ENCODE measurements at regions not wholly inside any gene's neighbourhood (a gene's known extent, or its start where the extent isn't known, plus 50 kb on each side); places are given as distances from the start of the nearest gene placed in this dataset.

GRCh38 chr2:6653281-6653750 is 212.4 kb downstream of the CMPK2 start:
- no peak for TF ChIP-seq POLR2A (IDR thresholded peaks at IDR 0.05)
- TF ChIP-seq, protein P1, sequence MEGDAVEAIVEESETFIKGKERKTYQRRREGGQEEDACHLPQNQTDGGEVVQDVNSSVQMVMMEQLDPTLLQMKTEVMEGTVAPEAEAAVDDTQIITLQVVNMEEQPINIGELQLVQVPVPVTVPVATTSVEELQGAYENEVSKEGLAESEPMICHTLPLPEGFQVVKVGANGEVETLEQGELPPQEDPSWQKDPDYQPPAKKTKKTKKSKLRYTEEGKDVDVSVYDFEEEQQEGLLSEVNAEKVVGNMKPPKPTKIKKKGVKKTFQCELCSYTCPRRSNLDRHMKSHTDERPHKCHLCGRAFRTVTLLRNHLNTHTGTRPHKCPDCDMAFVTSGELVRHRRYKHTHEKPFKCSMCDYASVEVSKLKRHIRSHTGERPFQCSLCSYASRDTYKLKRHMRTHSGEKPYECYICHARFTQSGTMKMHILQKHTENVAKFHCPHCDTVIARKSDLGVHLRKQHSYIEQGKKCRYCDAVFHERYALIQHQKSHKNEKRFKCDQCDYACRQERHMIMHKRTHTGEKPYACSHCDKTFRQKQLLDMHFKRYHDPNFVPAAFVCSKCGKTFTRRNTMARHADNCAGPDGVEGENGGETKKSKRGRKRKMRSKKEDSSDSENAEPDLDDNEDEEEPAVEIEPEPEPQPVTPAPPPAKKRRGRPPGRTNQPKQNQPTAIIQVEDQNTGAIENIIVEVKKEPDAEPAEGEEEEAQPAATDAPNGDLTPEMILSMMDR (IDR thresholded peaks at IDR 0.05 in 4 of 5, conservative IDR thresholded peaks at IDR 0.05 in 1 of 5), result no peak
- Histone ChIP-seq H3K36me3 (no peaks in the 10 kb centered on the region), H3K4me1 (peaks cover 10 to 13% of the 10 kb centered on the region in 2 donors), H3K9me3 (no peaks in the 10 kb centered on the region), H3K27ac (no peak overlapping the region), H3K27me3 (no peaks in the 10 kb centered on the region), H3K4me3 (no peak overlapping the region)
- ATAC-seq, result peak in 1 of 2 donors; percentile 43
- DNase-seq, result no peak
- intact Hi-C loops (cut with DNase I; ENCODE audit: low total_unique reads) (no loop called here), in situ Hi-C loops (cut with MboI; ENCODE audit: low sequenced_read_pairs in 4 of 4) (no loop called here)

DNA sequence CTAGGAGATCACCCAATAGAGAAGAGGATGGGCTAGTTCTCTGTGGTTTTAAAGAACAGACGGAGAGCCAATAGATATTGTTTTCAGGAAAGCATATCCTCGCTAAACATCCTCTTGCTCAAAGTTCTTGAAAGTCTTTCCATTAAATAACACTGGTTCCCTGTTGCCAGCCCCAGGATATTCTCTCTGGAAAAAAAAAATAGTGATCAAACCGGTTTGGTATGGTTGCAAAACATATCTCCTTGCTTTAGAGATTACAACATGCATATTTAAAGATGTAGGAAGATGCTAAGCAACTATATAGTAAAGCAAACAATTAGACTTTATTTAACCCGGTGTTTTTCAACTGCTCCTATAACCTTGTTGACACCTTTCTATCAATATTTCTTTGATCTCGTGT is 211.4 kb downstream of the CMPK2 start:
- no peaks in the 10 kb centered on the region for H3K36me3 ChIP-seq
- no peak overlapping the region for H3K27ac ChIP-seq
- intact Hi-C loops (cut with DNase I; ENCODE audit: low total_unique reads) (no loop called here), in situ Hi-C loops (cut with MboI; ENCODE audit: low sequenced_read_pairs in 4 of 4) (no loop called here)
- no peaks in the 10 kb centered on the region for H3K27me3 ChIP-seq
- DNase-seq, result no peak
- H3K4me3 ChIP-seq, result no peak overlapping the region
- H3K4me1 ChIP-seq, result peaks cover 10 to 13% of the 10 kb centered on the region in 2 donors
- no peak for TF ChIP-seq POLR2A (IDR thresholded peaks at IDR 0.05)
- no peak for ATAC-seq
- H3K9me3 ChIP-seq, result no peaks in the 10 kb centered on the region

DNA sequence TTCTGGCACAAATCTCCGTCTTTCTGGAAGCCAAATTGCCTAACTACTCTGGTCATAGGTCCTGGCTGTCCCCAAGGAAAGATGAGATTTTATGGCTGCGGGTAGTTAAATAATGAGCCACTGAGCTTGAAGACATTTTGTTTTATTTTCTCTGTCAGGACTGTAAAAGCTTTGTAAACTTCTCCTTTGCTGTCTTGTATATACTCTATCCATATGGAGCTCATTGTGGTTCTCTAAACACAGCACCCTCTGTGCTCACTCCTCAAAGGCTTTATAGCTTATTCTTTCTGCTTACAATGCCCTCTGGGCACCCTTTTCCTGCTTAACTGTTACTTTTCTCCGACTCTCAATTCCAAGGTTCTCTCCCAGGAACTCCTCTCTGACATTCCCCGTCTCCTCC is 209.1 kb downstream of the CMPK2 start:
- Histone ChIP-seq H3K36me3 (no peaks in the 10 kb centered on the region), H3K27ac (no peak overlapping the region), H3K4me1 (peaks cover 10 to 13% of the 10 kb centered on the region in 2 donors), H3K27me3 (no peaks in the 10 kb centered on the region), H3K9me3 (no peaks in the 10 kb centered on the region), H3K4me3 (no peak overlapping the region)
- in situ Hi-C loops (cut with MboI; ENCODE audit: low sequenced_read_pairs in 4 of 4) (no loop called here), intact Hi-C loops (cut with DNase I; ENCODE audit: low total_unique reads) (no loop called here)
- ATAC-seq (no peak), DNase-seq (no peak)
- no peak for TF ChIP-seq POLR2A (IDR thresholded peaks at IDR 0.05)
- TF ChIP-seq, protein P1 (IDR thresholded peaks at IDR 0.05 in 4 of 5, conservative IDR thresholded peaks at IDR 0.05 in 1 of 5), result no peak

- ATAC-seq, result no peak
- Histone ChIP-seq H3K27ac (no peak overlapping the region), H3K4me3 (no peak overlapping the region), H3K27me3 (no peaks in the 10 kb centered on the region), H3K36me3 (no peaks in the 10 kb centered on the region), H3K4me1 (peaks cover 10 to 13% of the 10 kb centered on the region in 2 donors), H3K9me3 (no peaks in the 10 kb centered on the region)
- intact Hi-C loops (cut with DNase I; ENCODE audit: low total_unique reads), result no loop called here
- in situ Hi-C loops (cut with MboI; ENCODE audit: low sequenced_read_pairs in 4 of 4), result no loop called here
- TF ChIP-seq, protein P1 (IDR thresholded peaks at IDR 0.05 in 4 of 5, conservative IDR thresholded peaks at IDR 0.05 in 1 of 5), result no peak
- TF ChIP-seq POLR2A (IDR thresholded peaks at IDR 0.05), result no peak
- no peak for DNase-seq
Observed at GRCh38 chr2:6657136-6657535, 208.6 kb downstream of the CMPK2 start.

DNA sequence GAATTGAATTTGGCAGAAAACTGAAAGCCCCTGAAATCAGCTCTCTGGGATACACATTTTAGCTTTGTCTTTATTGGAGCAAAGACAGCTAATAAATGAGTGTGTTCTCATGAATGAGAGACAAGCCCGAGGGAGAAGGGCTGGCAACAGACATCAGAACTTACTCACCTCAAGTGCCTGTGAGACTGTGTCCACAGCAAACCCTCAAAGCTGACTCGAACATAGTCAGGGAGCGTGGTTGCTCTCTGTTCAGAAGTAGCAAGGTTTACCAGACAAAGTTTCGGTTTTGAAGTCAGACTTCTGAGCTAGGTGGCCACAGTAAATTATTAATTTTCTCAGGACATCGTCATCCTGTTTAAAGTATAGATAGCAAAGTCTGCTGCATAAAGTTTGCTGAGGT is 207.9 kb downstream of the CMPK2 start:
- no peaks in the 10 kb centered on the region for H3K9me3 ChIP-seq
- TF ChIP-seq, protein P1 (IDR thresholded peaks at IDR 0.05 in 4 of 5, conservative IDR thresholded peaks at IDR 0.05 in 1 of 5), result no peak
- no peak for TF ChIP-seq POLR2A (IDR thresholded peaks at IDR 0.05)
- intact Hi-C loops (cut with DNase I; ENCODE audit: low total_unique reads) (no loop called here), in situ Hi-C loops (cut with MboI; ENCODE audit: low sequenced_read_pairs in 4 of 4) (no loop called here)
- no peak overlapping the region for H3K27ac ChIP-seq
- H3K36me3 ChIP-seq, result no peaks in the 10 kb centered on the region
- no peak for DNase-seq
- no peak for ATAC-seq
- H3K4me3 ChIP-seq, result no peak overlapping the region
- no peaks in the 10 kb centered on the region for H3K27me3 ChIP-seq
- peaks cover 10 to 13% of the 10 kb centered on the region in 2 donors for H3K4me1 ChIP-seq

All from gastrocnemius medialis (tissue), 4 donors.